Brain microvascular endothelial cell (primary cell): ENCODE measurements at regions not wholly inside any gene's neighbourhood (a gene's known extent, or its start where the extent isn't known, plus 50 kb on each side); places are given as distances from the start of the nearest gene placed in this dataset.

Experiments used
- DNase-seq: peaks from one replicate; pipeline ENCODE4 v3.0.0-alpha.2; 2020
- H3K27ac ChIP-seq: fragments of 250-450 bp; sonication (Bioruptor Pico); 2 replicates; pipeline ENCODE4 v1.5.1; 2020; ENCODE audit warnings: mild to moderate bottlenecking, moderate library complexity
- H3K27me3 ChIP-seq: fragments of 250-450 bp; sonication (Bioruptor Pico); replicated peaks from 2 replicates; pipeline ENCODE4 v1.5.1; 2020; ENCODE audit warnings: mild to moderate bottlenecking
- H3K36me3 ChIP-seq: fragments of 250-450 bp; sonication (Bioruptor Pico); replicated peaks from 2 replicates; pipeline ENCODE4 v1.5.1; 2020; ENCODE audit warnings: mild to moderate bottlenecking
- H3K4me3 ChIP-seq: 2 replicates; pipeline ENCODE4 v1.5.1; 2011; ENCODE audit warnings: low read depth, mild to moderate bottlenecking, control low read depth, low read length, moderate library complexity
- in situ Hi-C: cut with HindIII; loops from 2 replicates; pipeline ENCODE4 v1.10.0; 2017; ENCODE audit warnings: low sequenced_read_pairs, low pct_ligation_motif_present
- TF ChIP-seq, protein P1 (sequence below): IDR thresholded peaks from 2 replicates; pipeline ENCODE4 v1.5.1; 2011; ENCODE audit warnings: low read depth, mild to moderate bottlenecking, moderate library complexity, low read length, control low read depth, inconsistent platforms; ENCODE audit errors: missing control alignments

DNA sequence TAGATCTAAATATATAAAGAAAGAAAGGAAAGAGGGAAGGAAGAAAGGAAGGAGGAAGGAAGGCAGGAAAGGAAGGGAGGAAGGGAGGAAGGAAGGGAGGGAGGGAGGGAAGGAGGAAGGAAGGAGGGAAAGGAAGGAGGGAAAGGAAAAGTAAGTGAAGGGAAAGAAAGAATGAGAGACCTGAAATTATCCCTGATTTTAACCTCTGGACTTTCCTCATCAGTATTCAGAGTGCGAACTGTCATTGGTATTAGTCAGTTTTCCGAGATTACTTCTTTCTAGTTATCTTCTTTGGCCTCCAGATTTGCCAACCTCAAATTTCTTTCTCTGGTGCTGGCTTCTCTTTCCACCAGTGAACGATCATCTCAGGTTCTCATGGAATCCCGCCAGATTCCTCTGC lies 215.5 kb upstream of the FN1 start:
- Histone ChIP-seq H3K27ac (no peak overlapping the region), H3K27me3 (no peaks in the 10 kb centered on the region), H3K36me3 (no peaks in the 10 kb centered on the region), H3K4me3 (no peak overlapping the region)
- in situ Hi-C loops, result no loop called here
- no peak for DNase-seq
- TF ChIP-seq, protein P1, sequence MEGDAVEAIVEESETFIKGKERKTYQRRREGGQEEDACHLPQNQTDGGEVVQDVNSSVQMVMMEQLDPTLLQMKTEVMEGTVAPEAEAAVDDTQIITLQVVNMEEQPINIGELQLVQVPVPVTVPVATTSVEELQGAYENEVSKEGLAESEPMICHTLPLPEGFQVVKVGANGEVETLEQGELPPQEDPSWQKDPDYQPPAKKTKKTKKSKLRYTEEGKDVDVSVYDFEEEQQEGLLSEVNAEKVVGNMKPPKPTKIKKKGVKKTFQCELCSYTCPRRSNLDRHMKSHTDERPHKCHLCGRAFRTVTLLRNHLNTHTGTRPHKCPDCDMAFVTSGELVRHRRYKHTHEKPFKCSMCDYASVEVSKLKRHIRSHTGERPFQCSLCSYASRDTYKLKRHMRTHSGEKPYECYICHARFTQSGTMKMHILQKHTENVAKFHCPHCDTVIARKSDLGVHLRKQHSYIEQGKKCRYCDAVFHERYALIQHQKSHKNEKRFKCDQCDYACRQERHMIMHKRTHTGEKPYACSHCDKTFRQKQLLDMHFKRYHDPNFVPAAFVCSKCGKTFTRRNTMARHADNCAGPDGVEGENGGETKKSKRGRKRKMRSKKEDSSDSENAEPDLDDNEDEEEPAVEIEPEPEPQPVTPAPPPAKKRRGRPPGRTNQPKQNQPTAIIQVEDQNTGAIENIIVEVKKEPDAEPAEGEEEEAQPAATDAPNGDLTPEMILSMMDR, result no peak

DNA sequence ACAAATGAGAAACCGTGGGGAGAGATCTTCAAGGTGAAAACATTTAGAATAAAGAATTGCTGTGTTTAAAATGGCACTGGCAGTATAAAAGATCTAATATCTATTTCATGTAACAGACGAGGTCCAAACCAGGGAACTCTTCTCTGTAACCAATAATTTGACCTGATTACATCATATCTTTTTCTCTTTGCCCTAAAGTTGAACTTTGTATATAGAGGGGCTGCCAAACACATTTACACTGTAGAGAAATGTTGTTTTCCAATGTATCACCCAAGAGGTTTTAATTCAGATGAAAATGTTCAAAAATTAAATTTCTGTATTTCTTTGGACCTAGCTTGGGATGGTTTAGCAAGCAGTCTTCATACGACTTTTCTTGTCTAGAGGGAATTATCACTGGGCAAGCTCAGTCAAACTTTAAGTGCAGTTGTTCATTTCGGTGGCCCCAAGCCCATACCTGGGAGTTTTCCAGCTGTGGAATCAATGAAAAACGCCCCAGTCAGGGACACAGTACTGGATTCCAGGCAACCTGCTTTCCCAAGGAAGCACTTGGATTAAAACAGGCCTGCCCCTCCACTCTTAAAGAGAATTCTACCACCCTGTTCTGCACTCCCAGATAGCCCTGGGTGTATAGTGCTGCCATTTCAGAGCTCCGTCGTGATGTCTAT lies 208.5 kb upstream of the FN1 start:
- Histone ChIP-seq H3K4me3 (no peak overlapping the region), H3K36me3 (no peaks in the 10 kb centered on the region), H3K27ac (no peak overlapping the region), H3K27me3 (no peaks in the 10 kb centered on the region)
- TF ChIP-seq, protein P1, result no peak
- DNase-seq, result no peak
- in situ Hi-C loops, result no loop called here

DNA sequence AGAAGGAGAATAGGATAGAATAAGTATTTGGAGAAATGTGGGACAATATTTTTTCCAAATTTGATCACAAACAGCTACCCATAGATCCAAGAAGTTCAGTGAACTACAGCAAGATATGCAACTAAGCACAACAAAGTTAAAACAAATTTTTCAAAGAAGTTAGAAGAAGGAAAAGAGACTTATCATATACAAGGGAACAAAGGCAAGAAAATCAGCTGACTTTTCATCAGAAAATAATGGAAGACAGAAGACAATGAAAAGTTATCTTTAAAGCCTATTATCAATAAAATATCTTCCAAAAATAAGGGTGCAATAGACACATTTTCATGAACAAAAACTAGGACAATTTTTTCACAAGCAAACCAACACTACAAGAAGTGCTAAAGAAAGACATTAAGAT lies 202.8 kb upstream of the FN1 start:
- Histone ChIP-seq H3K4me3 (no peak overlapping the region), H3K36me3 (no peaks in the 10 kb centered on the region), H3K27me3 (no peaks in the 10 kb centered on the region), H3K27ac (no peak overlapping the region)
- in situ Hi-C loops, result no loop called here
- TF ChIP-seq, protein P1, result no peak
- no peak for DNase-seq

DNA sequence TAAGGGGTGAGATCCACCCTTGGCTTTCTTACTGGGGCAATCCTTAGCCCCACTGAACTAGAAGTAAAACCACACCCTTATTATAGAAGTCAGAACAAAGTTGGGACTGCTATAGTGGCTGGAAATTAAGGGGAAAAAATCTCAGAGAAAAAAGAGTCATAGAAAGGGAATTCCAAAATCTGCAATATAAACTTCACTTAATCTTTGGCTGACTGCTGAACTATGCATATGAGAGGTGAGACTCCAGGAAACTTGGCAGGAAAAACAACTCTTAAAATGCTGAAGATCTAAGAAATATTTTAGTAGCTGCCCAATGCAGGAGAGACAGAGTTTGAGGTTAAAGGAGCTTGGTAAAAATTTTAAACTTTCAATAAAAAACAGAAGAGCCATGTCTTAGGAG lies 201.8 kb upstream of the FN1 start:
- H3K27me3 ChIP-seq, result no peaks in the 10 kb centered on the region
- H3K27ac ChIP-seq, result peak overlapping the region; percentile 10
- H3K36me3 ChIP-seq, result no peaks in the 10 kb centered on the region
- TF ChIP-seq, protein P1, result no peak
- H3K4me3 ChIP-seq, result no peak overlapping the region
- in situ Hi-C loops, result no loop called here
- DNase-seq, result no peak

DNA sequence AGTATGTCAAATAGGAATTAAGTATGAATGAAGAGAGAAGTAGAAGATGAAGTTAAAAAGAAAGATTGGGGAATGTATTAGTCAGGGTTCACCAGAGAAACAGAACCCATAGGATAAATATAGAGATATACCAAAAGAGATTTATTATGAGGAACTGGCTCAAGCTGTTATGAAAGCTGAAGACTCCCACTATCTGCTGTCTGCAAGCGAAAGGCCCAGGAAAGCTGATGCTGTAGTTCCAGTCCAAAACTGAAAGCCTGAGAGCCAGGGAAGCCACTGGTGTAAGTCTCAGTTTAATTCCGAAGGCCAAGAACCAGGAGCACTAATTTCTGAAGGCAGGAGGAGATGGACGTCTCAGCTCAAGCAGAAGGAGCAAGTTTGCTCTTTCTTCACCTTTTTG lies 200.9 kb upstream of the FN1 start:
- in situ Hi-C loops, result no loop called here
- H3K36me3 ChIP-seq, result no peaks in the 10 kb centered on the region
- TF ChIP-seq, protein P1, result no peak

DNA sequence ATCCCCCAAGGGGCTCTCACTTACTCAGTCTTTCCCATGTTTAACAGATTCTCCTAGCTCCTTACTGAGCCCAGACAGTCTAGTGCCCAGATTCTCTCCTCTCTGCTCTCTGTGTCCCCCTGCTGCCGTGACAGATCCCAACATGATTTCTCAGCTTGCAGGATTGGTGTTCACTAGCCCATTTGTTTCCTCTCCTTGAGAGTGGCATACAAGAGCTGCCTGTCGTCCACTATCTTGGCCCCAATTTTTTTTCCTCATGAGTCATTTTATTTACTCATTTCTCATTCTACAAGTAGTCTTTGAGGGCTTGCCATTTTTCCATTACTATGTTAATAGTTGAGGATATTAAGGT lies 199.9 kb upstream of the FN1 start:
- peak; percentile 76 for DNase-seq

More for the DNA sequence above, 200.9 kb upstream of the FN1 start:
- H3K27me3 ChIP-seq, result no peaks in the 10 kb centered on the region
- H3K4me3 ChIP-seq, result no peak overlapping the region
- no peak overlapping the region for H3K27ac ChIP-seq
- DNase-seq, result no peak

More for the DNA sequence above, 199.9 kb upstream of the FN1 start:
- Histone ChIP-seq H3K4me3 (no peak overlapping the region), H3K27me3 (no peaks in the 10 kb centered on the region), H3K27ac (no peak overlapping the region), H3K36me3 (no peaks in the 10 kb centered on the region)
- TF ChIP-seq, protein P1, result peak; percentile 68
- in situ Hi-C loops, result no loop called here
